ENCODE measurements at regions not wholly inside any gene's neighbourhood (a gene's known extent, or its start where the extent isn't known, plus 50 kb on each side); places are given as distances from the start of the nearest gene placed in this dataset.
"Not testable (repeated sequence)": the region's sequence is repeated elsewhere in the genome, so short reads cannot be mapped to it uniquely, and the experiment has no call there.

- ATAC-seq; intact Hi-C loops (cut with DNase I): not testable (repeated sequence)
Observed at GRCh38 chr17:22044706-22045246, 352.5 kb downstream of the KCNJ18 start.

DNA sequence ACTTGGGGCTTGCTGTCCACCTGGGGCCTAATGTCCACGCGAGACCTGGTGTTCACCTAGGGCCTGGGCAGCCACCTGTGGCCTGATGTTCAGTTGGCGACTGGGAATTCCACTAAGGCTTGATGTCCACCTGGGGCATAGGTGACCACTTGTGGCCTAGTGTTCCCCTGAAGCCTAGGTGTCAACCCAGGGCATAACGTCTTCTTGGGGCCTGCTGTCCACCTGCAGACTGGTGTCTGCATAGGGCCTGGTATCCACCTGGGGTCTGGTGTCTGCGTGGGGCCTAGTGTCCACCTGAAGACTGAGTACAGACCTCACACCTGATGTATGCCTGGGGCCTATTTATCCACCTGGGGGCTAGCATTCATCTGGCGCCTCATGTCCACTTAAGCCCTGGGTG, 355.2 kb downstream of the KCNJ18 start:
- intact Hi-C loops (cut with DNase I); DNase-seq (ENCODE audit: missing footprints); ATAC-seq: not testable (repeated sequence)

More at GRCh38 chr17:22044706-22045246, 352.5 kb downstream of the KCNJ18 start:
- DNase-seq (ENCODE audit: missing footprints), result not testable (repeated sequence)

- DNase-seq (ENCODE audit: missing footprints); ATAC-seq; intact Hi-C loops (cut with DNase I): not testable (repeated sequence)
Observed at GRCh38 chr17:22048226-22048625, 355.9 kb downstream of the KCNJ18 start.

GRCh38 chr17:22050766-22051165, 358.4 kb downstream of the KCNJ18 start:
- DNase-seq (ENCODE audit: missing footprints); ATAC-seq; intact Hi-C loops (cut with DNase I): not testable (repeated sequence)

DNA sequence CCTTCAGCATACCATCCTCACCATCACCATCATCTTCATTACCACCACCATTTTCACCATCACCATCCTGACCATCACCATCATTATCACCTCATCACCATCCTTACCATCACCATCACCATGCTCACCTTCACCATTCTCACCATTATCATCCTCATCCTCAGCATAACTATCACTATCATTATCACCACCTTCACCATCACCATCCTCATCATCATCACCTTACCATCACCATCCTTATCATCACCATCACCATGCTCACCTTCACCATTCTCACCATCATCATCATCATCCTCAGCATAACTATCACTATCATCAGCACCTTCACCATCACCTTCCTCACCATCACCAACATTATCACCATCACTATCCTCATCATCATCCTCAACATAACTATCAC, 360.4 kb downstream of the KCNJ18 start:
- ATAC-seq; DNase-seq (ENCODE audit: missing footprints); intact Hi-C loops (cut with DNase I): not testable (repeated sequence)

GRCh38 chr17:22056566-22056965, 364.2 kb downstream of the KCNJ18 start:
- ATAC-seq; DNase-seq (ENCODE audit: missing footprints); intact Hi-C loops (cut with DNase I): not testable (repeated sequence)

DNA sequence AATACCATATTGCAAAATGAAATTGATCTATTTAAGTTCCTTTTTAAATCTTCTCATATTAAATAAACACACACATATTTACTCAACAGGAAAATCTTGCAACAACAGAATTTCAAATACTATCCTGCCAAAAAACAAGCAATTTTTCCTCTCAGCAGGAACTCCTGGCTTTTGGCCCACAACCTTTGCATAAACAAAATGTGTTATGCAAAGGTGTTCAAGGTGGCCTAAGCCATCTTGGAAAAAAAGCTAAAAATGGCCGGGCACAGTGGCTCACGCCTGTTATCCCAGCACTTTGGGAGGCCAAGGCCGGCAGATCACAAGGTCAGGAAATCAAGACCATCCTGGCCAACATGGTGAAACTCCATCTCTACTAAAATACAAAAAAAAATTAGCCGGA, 383.6 kb downstream of the KCNJ18 start:
- not testable (repeated sequence) for ATAC-seq

GRCh38 chr17:22088589-22088988, 396.3 kb downstream of the KCNJ18 start:
- intact Hi-C loops (cut with DNase I); DNase-seq (ENCODE audit: missing footprints); ATAC-seq: not testable (repeated sequence)

More for the DNA sequence above, 383.6 kb downstream of the KCNJ18 start:
- intact Hi-C loops (cut with DNase I); DNase-seq (ENCODE audit: missing footprints): not testable (repeated sequence)

- intact Hi-C loops (cut with DNase I), result no loop called here
- DNase-seq (ENCODE audit: missing footprints) (no peak), ATAC-seq (no peak)
Observed at GRCh38 chr17:22090263-22090935, 398.1 kb downstream of the KCNJ18 start.

GRCh38 chr17:22091041-22091679, 398.8 kb downstream of the KCNJ18 start:
- intact Hi-C loops (cut with DNase I); DNase-seq (ENCODE audit: missing footprints); ATAC-seq: not testable (repeated sequence)

DNA sequence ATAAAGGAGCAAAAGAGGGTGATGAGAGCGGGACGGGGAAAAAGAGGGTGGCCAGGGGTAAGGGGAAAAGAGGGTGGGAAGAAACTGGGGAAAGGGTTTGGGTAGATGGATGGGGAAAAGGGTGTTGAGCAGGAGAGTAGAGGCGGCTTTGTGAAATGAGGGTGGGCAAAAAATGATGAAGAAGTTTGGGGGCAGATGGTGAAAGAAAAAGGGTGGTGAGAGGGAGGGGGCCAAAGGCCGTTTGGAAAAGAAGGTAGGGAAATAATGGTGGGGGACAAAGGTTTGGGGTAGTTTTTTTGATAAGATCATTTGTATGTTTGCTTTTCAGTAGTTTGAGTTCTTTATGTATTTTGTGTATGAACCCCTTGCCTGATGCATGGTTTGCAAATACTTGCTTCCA, 399.5 kb downstream of the KCNJ18 start:
- DNase-seq (ENCODE audit: missing footprints); intact Hi-C loops (cut with DNase I); ATAC-seq: not testable (repeated sequence)

GRCh38 chr17:22095414-22095813, 403.1 kb downstream of the KCNJ18 start:
- DNase-seq (ENCODE audit: missing footprints); ATAC-seq: not testable (repeated sequence)

DNA sequence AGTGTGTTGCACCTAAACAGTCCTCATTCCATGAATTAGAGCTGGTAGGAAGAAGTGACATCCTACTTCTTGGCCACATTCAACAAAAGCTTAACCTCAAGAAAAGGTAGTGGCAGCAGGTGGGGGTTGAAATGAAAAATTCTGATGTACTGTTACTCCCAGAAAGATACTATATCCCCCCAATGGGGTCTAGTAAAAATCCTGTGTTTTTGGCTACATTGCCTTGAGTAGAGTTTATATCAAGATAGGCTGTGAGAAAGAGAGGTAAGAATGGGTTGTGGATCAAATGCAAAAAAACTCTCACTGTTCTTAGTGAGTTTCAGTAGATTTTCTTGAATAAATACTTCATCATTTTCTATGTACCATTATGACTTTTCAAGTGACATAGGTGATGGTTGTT, 407.3 kb downstream of the KCNJ18 start:
- intact Hi-C loops (cut with DNase I); DNase-seq (ENCODE audit: missing footprints); ATAC-seq: not testable (repeated sequence)

More at GRCh38 chr17:22095414-22095813, 403.1 kb downstream of the KCNJ18 start:
- intact Hi-C loops (cut with DNase I), result not testable (repeated sequence)

DNA sequence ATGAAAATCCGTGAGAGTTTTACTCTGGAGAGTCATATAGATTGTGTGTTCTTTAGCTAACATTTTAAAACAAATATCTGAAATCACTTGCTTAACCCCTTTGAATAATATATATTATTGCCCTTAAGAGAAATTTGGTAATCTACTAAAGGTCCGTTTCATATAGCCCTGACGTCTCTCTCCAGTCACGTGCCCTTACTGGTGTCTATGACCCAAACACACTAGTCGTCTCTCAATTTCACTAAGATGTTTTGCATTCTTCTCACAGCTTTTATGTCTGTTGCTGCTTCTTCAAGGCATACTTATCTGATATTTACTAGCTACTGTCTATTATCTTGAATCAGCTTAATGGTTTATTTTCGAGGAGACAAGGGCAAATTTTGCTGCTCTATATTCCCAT, 409.9 kb downstream of the KCNJ18 start:
- ATAC-seq (no peak), DNase-seq (ENCODE audit: missing footprints) (no peak)
- intact Hi-C loops (cut with DNase I), result no loop called here

DNA sequence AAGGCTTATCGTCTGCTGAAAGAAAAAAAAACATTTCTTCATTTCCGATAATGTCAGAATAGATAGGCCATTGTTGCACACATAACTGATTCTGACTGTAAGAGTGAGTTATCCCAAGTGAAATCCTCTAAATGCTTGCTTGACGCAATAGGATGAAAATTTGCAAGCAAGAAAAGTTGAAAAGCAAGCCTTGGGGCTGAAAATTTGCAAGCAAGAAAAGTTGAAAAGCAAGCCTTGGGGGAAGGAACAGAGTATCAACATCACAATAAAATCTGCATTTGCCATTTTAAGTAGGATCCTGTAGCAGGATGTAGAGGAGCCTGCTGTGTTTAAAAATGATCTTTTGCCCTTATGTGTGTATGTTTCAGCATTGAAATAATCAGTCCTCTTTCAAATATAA, 424.4 kb downstream of the KCNJ18 start:
- DNase-seq (ENCODE audit: missing footprints); intact Hi-C loops (cut with DNase I); ATAC-seq: not testable (repeated sequence)

GRCh38 chr17:22117401-22117800, 425.1 kb downstream of the KCNJ18 start:
- DNase-seq (ENCODE audit: missing footprints); intact Hi-C loops (cut with DNase I); ATAC-seq: not testable (repeated sequence)

DNA sequence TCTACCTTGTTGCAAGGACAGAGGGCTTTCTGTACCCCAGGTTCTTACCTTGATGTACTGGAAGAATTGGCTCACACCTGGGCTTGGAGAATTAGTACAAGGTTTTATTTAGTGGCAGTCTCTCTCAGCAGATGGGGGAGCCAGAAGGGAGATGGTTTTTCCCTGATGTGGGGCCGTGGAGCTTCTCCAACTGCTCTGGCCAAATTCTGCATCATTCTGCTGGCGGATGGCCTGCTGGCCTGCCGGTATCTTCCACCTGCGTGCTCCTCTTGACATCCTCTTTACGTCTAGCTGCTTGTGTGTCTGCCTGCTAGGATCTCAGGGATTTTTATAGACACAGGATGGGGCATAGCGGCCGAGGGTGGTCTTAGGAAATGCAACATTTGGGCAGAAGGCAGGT, 426.7 kb downstream of the KCNJ18 start:
- ATAC-seq; DNase-seq (ENCODE audit: missing footprints); intact Hi-C loops (cut with DNase I): not testable (repeated sequence)

DNA sequence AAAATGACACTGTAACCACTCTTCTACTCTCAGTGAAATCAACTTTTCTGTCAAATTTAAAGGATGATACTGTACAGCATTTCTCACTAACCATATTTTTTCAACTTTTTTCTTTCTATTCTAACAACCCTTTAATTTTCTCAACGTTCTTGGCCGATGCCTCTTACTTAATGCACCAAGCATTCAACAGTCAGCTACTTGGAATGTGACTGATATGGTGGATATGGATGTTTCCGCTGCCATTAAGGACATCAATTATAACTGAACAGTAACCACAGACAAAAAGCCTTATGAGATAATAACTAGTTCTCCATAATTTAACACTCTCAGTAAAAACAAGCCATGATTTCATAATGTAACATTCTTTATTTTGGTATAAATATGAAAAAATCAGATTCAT, 427.4 kb downstream of the KCNJ18 start:
- ATAC-seq; DNase-seq (ENCODE audit: missing footprints); intact Hi-C loops (cut with DNase I): not testable (repeated sequence)

- intact Hi-C loops (cut with DNase I), result no loop called here
- ATAC-seq, result no peak
- no peak for DNase-seq (ENCODE audit: missing footprints)
Observed at GRCh38 chr17:22123536-22124281, 431.4 kb downstream of the KCNJ18 start.

Measured in Right ventricle myocardium inferior (tissue), 1 donor.